Ammon's horn (tissue), 1 donor: ENCODE measurements at regions not wholly inside any gene's neighbourhood (a gene's known extent, or its start where the extent isn't known, plus 50 kb on each side); places are given as distances from the start of the nearest gene placed in this dataset.
"Not testable (repeated sequence)": the region's sequence is repeated elsewhere in the genome, so short reads cannot be mapped to it uniquely, and the experiment has no call there.

Experiments
- DNase-seq: peaks from one replicate; pipeline ENCODE4 v3.0.0-alpha.2; 2016; ENCODE audit warnings: low spot score

GRCh38 chr1:192476802-192477298 is 98.7 kb upstream of the RGS1 start:
- DNase-seq, result peak; percentile 17

GRCh38 chr1:192477630-192478029 is 97.9 kb upstream of the RGS1 start:
- DNase-seq, result peak; percentile 35

GRCh38 chr1:192485692-192486436 is 89.7 kb upstream of the RGS1 start:
- no peak for DNase-seq

- DNase-seq, result no peak
Measured at GRCh38 chr1:192488058-192488457, 87.5 kb upstream of the RGS1 start.

GRCh38 chr1:192489047-192489446 is 86.5 kb upstream of the RGS1 start:
- DNase-seq, result no peak

- peak; percentile 59 for DNase-seq
Measured at GRCh38 chr1:192489748-192490147, 85.8 kb upstream of the RGS1 start.

GRCh38 chr1:192491804-192492554 is 83.6 kb upstream of the RGS1 start:
- DNase-seq, result no peak

GRCh38 chr1:192493584-192493983 is 82.0 kb upstream of the RGS1 start:
- no peak for DNase-seq

- DNase-seq, result no peak
Measured at GRCh38 chr1:192496369-192497056, 79.1 kb upstream of the RGS1 start.

- DNase-seq, result no peak
Measured at GRCh38 chr1:192497214-192497794, 78.3 kb upstream of the RGS1 start.

- not testable (repeated sequence) for DNase-seq
Measured at GRCh38 chr1:192498092-192498491, 77.5 kb upstream of the RGS1 start.

- not testable (repeated sequence) for DNase-seq
Measured at GRCh38 chr1:192499061-192499581, 76.5 kb upstream of the RGS1 start.

- not testable (repeated sequence) for DNase-seq
Measured at GRCh38 chr1:192500541-192500940, 75.0 kb upstream of the RGS1 start.

- DNase-seq, result no peak
Measured at GRCh38 chr1:192506741-192507155, 68.8 kb upstream of the RGS1 start.

GRCh38 chr1:192512426-192513162 is 63.0 kb upstream of the RGS1 start:
- peak; percentile 32 for DNase-seq

GRCh38 chr1:192513196-192513595 is 62.4 kb upstream of the RGS1 start:
- DNase-seq, result no peak

- no peak for DNase-seq
Measured at GRCh38 chr1:192513697-192514096, 61.9 kb upstream of the RGS1 start.

- peak; percentile 53 for DNase-seq
Measured at GRCh38 chr1:192516776-192517297, 58.7 kb upstream of the RGS1 start.

GRCh38 chr1:192517716-192518355 is 57.7 kb upstream of the RGS1 start:
- not testable (repeated sequence) for DNase-seq

GRCh38 chr1:192518700-192519099 is 56.9 kb upstream of the RGS1 start:
- DNase-seq, result no peak
